Panc1 (cell line): ENCODE measurements at regions not wholly inside any gene's neighbourhood (a gene's known extent, or its start where the extent isn't known, plus 50 kb on each side); places are given as distances from the start of the nearest gene placed in this dataset.

Experiments
- ATAC-seq: fragments of 200-7000 bp; cut with Tn5 transposase; 2 replicates; pipeline ENCODE4 v1.9.1; 2020; ENCODE audit warnings: mild to moderate bottlenecking, moderate library complexity
- BruUV-seq: library from RNA; stranded (reverse); fragments of 400-500 nt; replicated peaks from 2 replicates; lab custom pipeline; 2021; lab: Mats Ljungman, UMichigan
- CTCF ChIA-PET: fragments of 300-600 bp; sonication (Branson Sonifier 250); formaldehyde crosslinking; loops from one replicate; lab custom pipeline; 2022; ENCODE audit warnings: antibody characterized with exemption; lab: Charles Lee
- POLR2A ChIA-PET: fragments of 300-600 bp; sonication (Branson Sonifier 250); formaldehyde crosslinking; loops from one replicate; lab custom pipeline; 2022; ENCODE audit warnings: antibody characterized with exemption; lab: Charles Lee
- DNase-seq: peaks from one replicate; pipeline ENCODE4 v3.0.0-alpha.2; 2010; ENCODE audit warnings: low read depth, low spot score
- H3K27ac ChIP-seq: 2 replicates; pipeline ENCODE4 v1.5.1; 2011; ENCODE audit warnings: mild to moderate bottlenecking, low read length, inconsistent platforms
- H3K27me3 ChIP-seq: fragments of 200-500 bp; sonication (Bioruptor generic); 2 replicates; pipeline ENCODE4 v1.6.0; 2014; ENCODE audit warnings: low read length, inconsistent platforms; ENCODE audit not compliant: control insufficient read depth, insufficient read depth
- H3K36me3 ChIP-seq: fragments of 200-500 bp; sonication (Bioruptor generic); 2 replicates; pipeline ENCODE4 v1.5.1; 2014; ENCODE audit warnings: inconsistent platforms, mild to moderate bottlenecking, low read length, moderate library complexity; ENCODE audit not compliant: control insufficient read depth, insufficient read depth
- H3K4me1 ChIP-seq: 2 replicates; pipeline ENCODE4 v1.5.1; 2011; ENCODE audit warnings: inconsistent platforms, mild to moderate bottlenecking, low read length, moderate library complexity; ENCODE audit not compliant: control insufficient read depth, insufficient read depth
- H3K4me3 ChIP-seq, 2 experiments: 2 replicates each; pipeline ENCODE4 v1.5.1; 2011 to 2012; ENCODE audit warnings: low read depth in 2 of 2, low read length in 2 of 2, mild to moderate bottlenecking in 2 of 2, inconsistent platforms in 1 of 2, moderate library complexity in 1 of 2
- H3K9me3 ChIP-seq: fragments of 200-500 bp; sonication (Bioruptor generic); 2 replicates; pipeline ENCODE4 v1.5.1; 2014; ENCODE audit warnings: low read depth, mild to moderate bottlenecking, inconsistent platforms, low read length, moderate library complexity; ENCODE audit not compliant: control insufficient read depth, insufficient read depth
- CTCF ChIP-seq: fragments of 450-650 bp; IDR thresholded peaks from 2 replicates; pipeline ENCODE4 v1.5.1; 2017; ENCODE audit warnings: mild to moderate bottlenecking
- POLR2AphosphoS5 ChIP-seq: IDR thresholded peaks from 2 replicates; pipeline ENCODE4 v1.6.1; 2012; ENCODE audit warnings: mild to moderate bottlenecking, low read depth, low read length, moderate library complexity
- REST ChIP-seq, 2 experiments: IDR thresholded peaks; 2 replicates each; pipeline ENCODE4 v1.6.1; 2011 to 2012; ENCODE audit warnings: low read depth in 2 of 2, control low read depth in 1 of 2, low read length in 1 of 2, mild to moderate bottlenecking in 1 of 2, moderate library complexity in 1 of 2; ENCODE audit not compliant: insufficient read depth in 1 of 2
- SIN3A ChIP-seq: IDR thresholded peaks from 2 replicates; pipeline ENCODE4 v1.6.1; 2012; ENCODE audit warnings: low read depth, mild to moderate bottlenecking, low read length, moderate library complexity, borderline replicate concordance; ENCODE audit not compliant: insufficient read depth
- TCF7L2 ChIP-seq: IDR thresholded peaks from 2 replicates; pipeline ENCODE4 v1.6.1; 2011; ENCODE audit warnings: mild to moderate bottlenecking, low read depth, low read length, inconsistent platforms
- in situ Hi-C: cut with HindIII; loops from 2 replicates; pipeline ENCODE4 v1.10.0; 2016; ENCODE audit warnings: low sequenced_read_pairs, low pct_unique_long_range_greater_than_20kb
- intact Hi-C: fragments of 100-400 bp; cut with micrococcal nuclease; formaldehyde crosslinking; loops from one replicate; pipeline ENCODE4 v1.10.0; 2022; ENCODE audit not compliant: unreplicated experiment

GRCh38 chr3:95289295-95289694, 1226.4 kb downstream of the NSUN3 start:
- in situ Hi-C loops, result no loop called here
- no peak overlapping the region for H3K27ac ChIP-seq

GRCh38 chr3:95297581-95297980, 1234.7 kb downstream of the NSUN3 start:
- H3K27ac ChIP-seq, result no peak overlapping the region
- no peaks in the 10 kb centered on the region for H3K36me3 ChIP-seq
- no peaks in the 10 kb centered on the region for H3K27me3 ChIP-seq
- intact Hi-C loops, result no loop called here
- no peaks in the 10 kb centered on the region for H3K9me3 ChIP-seq
- TF ChIP-seq TCF7L2 (no peak), POLR2AphosphoS5 (no peak), CTCF (no peak), SIN3A (no peak), REST (IDR thresholded peaks at IDR 0.05; ENCODE audit: insufficient read depth in 1 of 2, low read depth in 2 of 2, low read length in 1 of 2) (no peak)
- ChIA-PET CTCF (no interaction called here), POLR2A (no interaction called here)
- BruUV-seq, result no TSS peak
- DNase-seq, result no peak
- H3K4me1 ChIP-seq, result no peaks in the 10 kb centered on the region
- ATAC-seq, result no peak
- in situ Hi-C loops, result no loop called here
- no peak overlapping the region for H3K4me3 ChIP-seq

More at GRCh38 chr3:95289295-95289694, 1226.4 kb downstream of the NSUN3 start:
- DNase-seq, result no peak
- BruUV-seq, result no TSS peak
- no peaks in the 10 kb centered on the region for H3K36me3 ChIP-seq
- intact Hi-C loops, result no loop called here
- CTCF ChIA-PET, result no interaction called here
- H3K9me3 ChIP-seq, result no peaks in the 10 kb centered on the region
- no peaks in the 10 kb centered on the region for H3K27me3 ChIP-seq
- H3K4me1 ChIP-seq, result no peaks in the 10 kb centered on the region
- TF ChIP-seq TCF7L2, result no peak
- POLR2A ChIA-PET, result no interaction called here
- ATAC-seq, result no peak
- H3K4me3 ChIP-seq, result no peak overlapping the region

DNA sequence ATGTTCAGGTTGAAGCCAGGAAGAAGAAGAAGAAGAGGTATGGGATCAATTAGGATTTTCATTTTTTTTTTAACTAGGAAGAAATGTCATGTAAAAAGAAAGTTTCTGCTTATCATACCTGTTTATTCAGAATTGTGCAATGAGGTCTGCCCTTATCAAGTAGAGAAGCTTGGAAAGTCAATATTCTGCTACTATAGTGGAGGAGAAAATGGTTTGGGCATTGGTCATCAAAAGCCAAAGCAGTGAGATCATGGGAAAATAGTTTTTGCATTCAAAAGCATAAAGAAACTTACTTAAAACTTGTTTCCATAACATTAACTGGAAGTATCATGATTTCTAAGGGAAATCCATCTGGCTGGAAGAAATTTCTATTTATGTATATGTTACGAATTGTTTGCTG, 1239.2 kb downstream of the NSUN3 start:
- no peak for ATAC-seq
- in situ Hi-C loops, result no loop called here
- Histone ChIP-seq H3K36me3 (no peaks in the 10 kb centered on the region), H3K4me3 (no peak overlapping the region), H3K27ac (no peak overlapping the region), H3K27me3 (no peaks in the 10 kb centered on the region), H3K4me1 (no peaks in the 10 kb centered on the region), H3K9me3 (no peaks in the 10 kb centered on the region; the same call in 1 of the 2 replicates)
- no peak for DNase-seq
- intact Hi-C loops, result no loop called here
- CTCF ChIA-PET, result interaction anchor here (0.6 kb wide), 1 partner anchor 898 kb away, joined by 3 read pairs; no protein-coding TSS in a partner anchor
- POLR2A ChIA-PET, result no interaction called here
- no TSS peak for BruUV-seq
- TF ChIP-seq REST (IDR thresholded peaks at IDR 0.05; ENCODE audit: insufficient read depth in 1 of 2, low read depth in 2 of 2, low read length in 1 of 2), result no peak
- TF ChIP-seq SIN3A, result no peak
- no peak for TF ChIP-seq POLR2AphosphoS5
- TF ChIP-seq CTCF, result no peak
- TF ChIP-seq TCF7L2, result no peak
